Parathyroid adenoma (tissue), 2 donors: ENCODE measurements at regions not wholly inside any gene's neighbourhood (a gene's known extent, or its start where the extent isn't known, plus 50 kb on each side); places are given as distances from the start of the nearest gene placed in this dataset.

Experiments
- H2AFZ ChIP-seq: fragments of 300-600 bp; sonication (generic); one replicate; pipeline ENCODE4 v1.7.0; 2017; ENCODE audit warnings: antibody characterized with exemption, mild to moderate bottlenecking
- H3K27ac ChIP-seq: fragments of 300-600 bp; sonication (generic); one replicate; pipeline ENCODE4 v1.7.0; 2017
- H3K27me3 ChIP-seq: fragments of 300-600 bp; sonication (generic); one replicate; pipeline ENCODE4 v1.7.0; 2017; ENCODE audit warnings: low read length; ENCODE audit not compliant: control insufficient read depth, insufficient read depth
- H3K36me3 ChIP-seq: fragments of 300-600 bp; sonication (generic); one replicate; pipeline ENCODE4 v1.7.0; 2017; ENCODE audit warnings: low read length; ENCODE audit not compliant: control insufficient read depth, insufficient read depth
- H3K4me1 ChIP-seq: fragments of 300-600 bp; sonication (generic); one replicate; pipeline ENCODE4 v1.7.0; 2017; ENCODE audit warnings: control low read depth
- H3K4me2 ChIP-seq: fragments of 300-600 bp; sonication (generic); one replicate; pipeline ENCODE4 v1.7.0; 2017; ENCODE audit warnings: low read length
- H3K4me3 ChIP-seq: fragments of 300-600 bp; sonication (generic); one replicate; pipeline ENCODE4 v1.7.0; 2017; ENCODE audit warnings: low read depth, low read length
- H3K79me2 ChIP-seq: fragments of 300-600 bp; sonication (generic); one replicate; pipeline ENCODE4 v1.7.0; 2017; ENCODE audit warnings: control low read depth
- H3K9ac ChIP-seq: fragments of 300-600 bp; sonication (generic); one replicate; pipeline ENCODE4 v1.7.0; 2017; ENCODE audit warnings: mild to moderate bottlenecking
- H3K9me3 ChIP-seq: fragments of 300-600 bp; sonication (generic); one replicate; pipeline ENCODE4 v1.7.0; 2017; ENCODE audit warnings: low read length; ENCODE audit not compliant: control insufficient read depth
- TF ChIP-seq, protein P1 (sequence below): fragments of 300-600 bp; sonication (generic); IDR thresholded peaks from one replicate; pipeline ENCODE4 v1.7.0; 2017; ENCODE audit warnings: antibody characterized with exemption, mild to moderate bottlenecking
- donor health status: primary hyperparathyroidism.

DNA sequence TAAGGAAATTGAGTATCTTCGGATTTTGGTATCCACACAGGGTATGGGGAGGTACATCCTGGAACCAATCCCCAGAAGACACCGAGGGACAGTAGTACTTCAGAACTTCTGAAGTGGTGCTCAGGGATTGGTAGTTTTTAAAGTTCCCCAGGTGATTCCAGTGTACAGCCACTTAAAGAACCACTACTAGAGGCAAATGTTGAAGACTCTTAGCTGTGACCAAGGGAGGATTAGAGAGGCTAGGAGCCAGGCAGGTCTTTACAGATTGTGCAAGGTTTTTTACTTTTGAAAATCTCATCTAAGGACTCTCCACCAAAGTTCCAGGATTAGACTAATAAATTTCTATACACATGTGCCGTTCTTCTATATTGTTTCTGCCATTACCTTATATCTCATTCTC lies 52.9 kb upstream of the GLS start:
- Histone ChIP-seq H3K27me3 (no peaks in the 10 kb centered on the region), H3K36me3 (no peaks in the 10 kb centered on the region), H3K79me2 (no peaks in the 10 kb centered on the region), H3K4me2 (no peak overlapping the region), H3K9me3 (no peaks in the 10 kb centered on the region), H2AFZ (no peak overlapping the region), H3K4me1 (no peaks in the 10 kb centered on the region), H3K27ac (no peak overlapping the region), H3K4me3 (no peak overlapping the region), H3K9ac (no peak overlapping the region)
- TF ChIP-seq, protein P1, sequence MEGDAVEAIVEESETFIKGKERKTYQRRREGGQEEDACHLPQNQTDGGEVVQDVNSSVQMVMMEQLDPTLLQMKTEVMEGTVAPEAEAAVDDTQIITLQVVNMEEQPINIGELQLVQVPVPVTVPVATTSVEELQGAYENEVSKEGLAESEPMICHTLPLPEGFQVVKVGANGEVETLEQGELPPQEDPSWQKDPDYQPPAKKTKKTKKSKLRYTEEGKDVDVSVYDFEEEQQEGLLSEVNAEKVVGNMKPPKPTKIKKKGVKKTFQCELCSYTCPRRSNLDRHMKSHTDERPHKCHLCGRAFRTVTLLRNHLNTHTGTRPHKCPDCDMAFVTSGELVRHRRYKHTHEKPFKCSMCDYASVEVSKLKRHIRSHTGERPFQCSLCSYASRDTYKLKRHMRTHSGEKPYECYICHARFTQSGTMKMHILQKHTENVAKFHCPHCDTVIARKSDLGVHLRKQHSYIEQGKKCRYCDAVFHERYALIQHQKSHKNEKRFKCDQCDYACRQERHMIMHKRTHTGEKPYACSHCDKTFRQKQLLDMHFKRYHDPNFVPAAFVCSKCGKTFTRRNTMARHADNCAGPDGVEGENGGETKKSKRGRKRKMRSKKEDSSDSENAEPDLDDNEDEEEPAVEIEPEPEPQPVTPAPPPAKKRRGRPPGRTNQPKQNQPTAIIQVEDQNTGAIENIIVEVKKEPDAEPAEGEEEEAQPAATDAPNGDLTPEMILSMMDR = no peak

DNA sequence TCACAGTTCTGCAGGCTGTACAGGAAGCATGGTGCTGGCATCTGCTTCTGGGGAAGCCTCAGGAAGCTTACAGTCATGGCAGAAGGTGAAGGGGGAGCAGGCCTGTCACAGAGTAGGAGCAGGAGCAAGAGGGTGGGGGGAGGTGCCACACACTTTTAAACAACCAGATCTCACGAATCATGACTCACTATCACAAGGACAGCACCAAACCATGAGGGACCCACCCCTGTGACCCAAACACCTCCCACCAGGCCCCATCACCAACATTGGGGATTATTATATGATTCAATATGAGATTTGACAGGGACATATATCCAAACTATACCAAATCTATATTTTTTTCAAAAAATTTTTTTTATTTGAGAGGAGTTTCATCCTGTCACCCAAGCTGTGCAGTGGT lies 51.0 kb upstream of the GLS start:
- TF ChIP-seq, protein P1 = no peak

More for the DNA sequence above, 51.0 kb upstream of the GLS start:
- Histone ChIP-seq H3K79me2 (no peaks in the 10 kb centered on the region), H3K27ac (no peak overlapping the region), H3K36me3 (no peaks in the 10 kb centered on the region), H3K4me1 (no peaks in the 10 kb centered on the region), H3K27me3 (no peaks in the 10 kb centered on the region), H3K9ac (no peak overlapping the region), H2AFZ (no peak overlapping the region), H3K4me3 (no peak overlapping the region), H3K9me3 (no peaks in the 10 kb centered on the region), H3K4me2 (no peak overlapping the region)
